ENCODE measurements at regions not wholly inside any gene's neighbourhood (a gene's known extent, or its start where the extent isn't known, plus 50 kb on each side); places are given as distances from the start of the nearest gene placed in this dataset.
A peak's percentile ranks its signal among the peaks of the same experiment; 100 is the strongest.

DNA sequence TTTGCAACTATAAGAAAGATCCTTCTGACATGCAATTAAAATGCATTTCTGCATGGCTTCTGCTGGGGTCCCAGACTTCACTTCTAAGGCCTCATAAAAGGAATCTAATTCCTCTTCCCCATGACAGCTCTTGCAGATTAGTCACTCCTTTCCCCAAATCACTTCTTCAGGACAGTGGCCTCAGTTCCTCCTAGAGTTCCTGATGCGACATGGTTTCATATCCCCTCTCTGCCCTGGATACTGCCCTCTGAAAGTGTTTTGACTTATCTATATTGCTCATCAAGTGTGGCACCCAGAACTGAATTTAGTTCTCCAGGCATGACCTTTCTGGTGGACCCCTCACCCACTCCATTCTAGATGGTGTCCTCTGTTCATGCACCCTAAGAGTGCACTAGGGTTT is 238.1 kb downstream of the FOXO1 start:
- H3K4me3 ChIP-seq (replicated peaks in 1 of 2; ENCODE audit: low read depth in 2 of 2, low read length in 2 of 2), result no peak overlapping the region
- TF ChIP-seq, protein P1, sequence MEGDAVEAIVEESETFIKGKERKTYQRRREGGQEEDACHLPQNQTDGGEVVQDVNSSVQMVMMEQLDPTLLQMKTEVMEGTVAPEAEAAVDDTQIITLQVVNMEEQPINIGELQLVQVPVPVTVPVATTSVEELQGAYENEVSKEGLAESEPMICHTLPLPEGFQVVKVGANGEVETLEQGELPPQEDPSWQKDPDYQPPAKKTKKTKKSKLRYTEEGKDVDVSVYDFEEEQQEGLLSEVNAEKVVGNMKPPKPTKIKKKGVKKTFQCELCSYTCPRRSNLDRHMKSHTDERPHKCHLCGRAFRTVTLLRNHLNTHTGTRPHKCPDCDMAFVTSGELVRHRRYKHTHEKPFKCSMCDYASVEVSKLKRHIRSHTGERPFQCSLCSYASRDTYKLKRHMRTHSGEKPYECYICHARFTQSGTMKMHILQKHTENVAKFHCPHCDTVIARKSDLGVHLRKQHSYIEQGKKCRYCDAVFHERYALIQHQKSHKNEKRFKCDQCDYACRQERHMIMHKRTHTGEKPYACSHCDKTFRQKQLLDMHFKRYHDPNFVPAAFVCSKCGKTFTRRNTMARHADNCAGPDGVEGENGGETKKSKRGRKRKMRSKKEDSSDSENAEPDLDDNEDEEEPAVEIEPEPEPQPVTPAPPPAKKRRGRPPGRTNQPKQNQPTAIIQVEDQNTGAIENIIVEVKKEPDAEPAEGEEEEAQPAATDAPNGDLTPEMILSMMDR (IDR thresholded peaks at IDR 0.05; ENCODE audit: low read depth, low read length), result no peak
- no peak for DNase-seq (ENCODE audit: low read depth in 2 of 2)

DNA sequence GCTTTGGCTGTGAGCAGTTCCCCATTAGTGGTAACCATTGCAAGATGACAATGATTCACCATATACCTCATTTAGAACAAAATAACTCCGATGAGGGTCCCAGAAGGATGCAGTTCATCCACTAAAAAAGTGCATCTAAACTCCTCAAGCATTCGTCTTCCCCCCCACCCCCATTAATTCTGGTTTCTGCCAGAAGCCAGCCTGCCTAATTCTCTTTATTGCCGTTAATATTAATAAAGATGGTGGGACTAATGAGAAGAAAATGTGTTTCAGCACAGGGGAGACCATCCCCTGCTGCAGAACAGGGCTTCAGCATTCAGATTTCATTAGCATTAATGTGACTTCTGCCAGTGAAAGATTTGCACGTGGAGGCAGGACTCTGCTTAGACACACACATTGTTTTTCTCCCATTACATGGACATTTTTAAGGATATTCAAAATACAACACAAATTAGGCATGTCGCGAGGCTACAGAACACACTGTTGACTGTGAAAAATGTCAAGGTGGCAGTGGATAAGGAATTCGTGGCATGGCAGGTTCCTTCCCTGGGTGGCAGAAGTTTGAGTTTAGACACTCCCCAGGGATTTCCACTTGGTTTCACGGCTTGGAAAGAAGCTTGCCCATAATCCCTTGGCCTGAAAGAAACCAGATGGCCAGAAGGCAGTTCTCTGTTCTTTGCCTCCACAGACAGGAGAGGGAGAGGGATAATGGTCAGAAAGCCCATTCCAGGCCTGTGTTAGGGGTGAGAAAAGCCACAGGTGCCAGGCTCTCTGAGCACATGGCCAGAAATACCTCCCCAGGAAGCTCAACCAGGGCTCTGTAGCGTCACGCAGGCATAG is 236.5 kb downstream of the FOXO1 start:
- DNase-seq (ENCODE audit: low read depth in 2 of 2), result no peak
- no peak overlapping the region for H3K4me3 ChIP-seq (replicated peaks in 1 of 2; ENCODE audit: low read depth in 2 of 2, low read length in 2 of 2)
- TF ChIP-seq, protein P1 (IDR thresholded peaks at IDR 0.05; ENCODE audit: low read depth, low read length), result no peak

DNA sequence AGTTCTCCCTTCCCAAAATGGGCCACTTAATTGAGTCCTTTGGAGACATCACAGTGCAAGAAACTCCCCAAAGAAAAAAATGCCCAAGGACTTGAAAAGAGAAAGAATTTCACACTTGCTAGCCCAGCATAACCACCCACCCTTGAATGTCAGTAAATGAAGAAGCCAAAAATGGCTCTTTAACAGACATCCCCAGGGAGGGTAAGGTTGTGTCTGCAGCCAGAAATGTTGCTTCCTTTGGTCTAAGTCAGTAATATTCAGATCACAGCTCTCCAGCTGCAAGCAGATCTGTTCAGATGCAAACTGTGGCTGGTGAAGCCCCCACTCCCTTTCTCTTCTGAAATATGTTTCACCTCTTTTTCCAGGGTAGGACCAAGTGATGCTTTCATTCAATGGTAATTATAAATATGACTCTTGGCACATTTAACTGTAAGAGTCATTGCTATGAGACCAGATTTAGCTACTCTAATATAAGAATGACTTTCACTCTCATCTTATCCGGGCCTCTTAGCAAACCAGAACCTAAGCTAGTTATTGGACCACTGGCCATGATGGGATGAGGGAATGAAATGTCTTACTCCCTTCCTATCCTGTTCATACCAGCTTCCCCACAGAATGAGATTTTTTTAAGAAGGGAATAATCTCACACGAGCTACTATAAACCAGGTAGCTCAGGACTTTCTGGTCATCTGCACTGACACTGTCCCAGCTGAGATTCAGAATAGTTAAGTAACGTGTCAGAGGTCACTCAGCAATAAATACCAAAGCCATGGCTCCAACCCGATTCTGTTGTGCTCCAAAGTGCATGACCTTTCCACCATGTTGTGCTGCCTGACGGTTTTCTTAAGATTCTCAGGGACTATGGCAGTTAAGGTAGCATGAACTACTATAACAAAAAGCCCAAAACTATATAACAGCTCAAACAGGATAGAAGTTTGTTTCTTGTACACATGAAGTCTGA is 234.1 kb downstream of the FOXO1 start:
- DNase-seq (ENCODE audit: low read depth in 2 of 2), result no peak
- H3K4me3 ChIP-seq (replicated peaks in 1 of 2; ENCODE audit: low read depth in 2 of 2, low read length in 2 of 2), result no peak overlapping the region
- TF ChIP-seq, protein P1 (IDR thresholded peaks at IDR 0.05; ENCODE audit: low read depth, low read length), result no peak

DNA sequence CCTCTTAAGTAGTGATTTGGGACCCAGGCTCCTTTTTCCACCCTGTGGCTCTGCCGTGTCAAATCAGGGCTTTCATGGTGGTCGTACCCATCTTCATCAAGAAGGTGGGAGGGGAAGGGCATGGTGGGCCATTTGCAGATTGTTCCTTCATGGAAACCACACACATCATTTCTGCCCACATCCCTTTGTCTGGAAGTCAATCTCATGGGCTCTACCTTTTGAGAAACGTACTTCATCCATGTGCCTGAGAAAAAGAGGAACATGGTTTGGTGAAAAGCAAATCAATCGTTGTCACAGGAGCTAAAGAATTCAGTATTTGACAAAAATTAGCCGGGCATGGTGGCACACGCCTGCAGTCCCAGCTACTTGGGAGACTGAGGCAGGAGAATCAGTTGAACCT is 233.4 kb downstream of the FOXO1 start:
- TF ChIP-seq, protein P1 (IDR thresholded peaks at IDR 0.05; ENCODE audit: low read depth, low read length), result no peak
- no peak overlapping the region for H3K4me3 ChIP-seq (replicated peaks in 1 of 2; ENCODE audit: low read depth in 2 of 2, low read length in 2 of 2)
- no peak for DNase-seq (ENCODE audit: low read depth in 2 of 2)

DNA sequence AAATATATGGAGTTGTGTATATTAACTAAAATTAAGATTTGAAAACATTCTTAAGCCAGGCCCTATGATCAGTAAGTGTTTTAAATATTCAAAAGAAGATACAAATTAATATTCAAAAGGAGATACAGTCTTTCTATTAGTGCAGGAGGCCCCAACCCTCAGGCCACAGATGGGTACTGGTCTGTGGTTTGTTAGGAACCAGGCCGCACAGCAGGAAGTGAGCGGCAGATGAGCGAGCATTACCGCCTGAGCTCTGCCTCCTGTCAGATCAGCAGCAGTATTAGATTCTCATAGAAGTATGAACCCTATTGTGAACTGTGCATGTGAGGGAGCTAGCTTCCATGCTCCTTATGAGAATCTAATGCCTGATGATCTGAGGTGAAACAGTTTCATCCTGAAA is 232.9 kb downstream of the FOXO1 start:
- TF ChIP-seq, protein P1 (IDR thresholded peaks at IDR 0.05; ENCODE audit: low read depth, low read length), result no peak
- no peak overlapping the region for H3K4me3 ChIP-seq (replicated peaks in 1 of 2; ENCODE audit: low read depth in 2 of 2, low read length in 2 of 2)
- DNase-seq (ENCODE audit: low read depth in 2 of 2), result peak in 1 of 2 donors; percentile 19

DNA sequence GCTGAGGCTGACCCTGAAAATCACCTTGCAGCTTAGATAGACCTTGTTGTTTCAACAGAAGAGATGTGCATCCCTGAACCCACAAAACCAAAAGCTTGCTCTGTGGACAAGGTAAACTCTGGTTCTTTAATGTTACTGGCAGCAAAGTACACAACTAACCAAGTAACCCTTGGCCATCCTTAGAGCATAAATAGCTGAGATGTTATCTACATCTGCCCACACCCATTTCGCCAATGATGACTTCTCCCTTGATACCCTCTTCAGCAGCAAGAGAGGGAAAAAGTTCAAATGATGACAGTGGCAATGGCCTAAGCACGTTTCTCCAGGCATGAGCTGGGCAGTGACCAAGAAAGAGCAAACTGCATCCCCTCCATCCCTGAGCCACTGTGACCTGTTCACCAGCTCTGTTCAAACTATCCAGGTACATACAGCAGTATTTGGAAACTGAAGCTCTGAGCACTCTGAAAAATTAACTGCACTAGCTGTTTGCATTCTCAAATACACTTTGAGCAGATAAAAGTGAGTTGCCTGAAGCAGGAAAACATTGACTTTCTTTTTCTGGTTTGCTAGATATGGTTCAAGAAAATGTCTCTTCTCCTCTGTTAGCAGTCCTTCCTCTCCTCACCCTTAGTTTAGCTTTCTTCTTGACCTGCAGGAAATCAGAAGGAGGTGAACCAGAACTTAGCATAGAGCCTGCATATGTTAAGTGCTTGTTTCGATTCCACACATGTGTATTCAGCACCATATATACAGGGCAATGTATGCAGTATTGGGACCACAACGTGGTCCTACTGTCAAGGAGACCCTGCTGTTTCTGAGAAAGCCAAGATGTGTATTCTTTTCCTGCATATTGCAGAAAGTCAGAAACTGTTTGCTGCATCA is 231.7 kb downstream of the FOXO1 start:
- no peak for DNase-seq (ENCODE audit: low read depth in 2 of 2)
- TF ChIP-seq, protein P1 (IDR thresholded peaks at IDR 0.05; ENCODE audit: low read depth, low read length), result no peak
- H3K4me3 ChIP-seq (replicated peaks in 1 of 2; ENCODE audit: low read depth in 2 of 2, low read length in 2 of 2), result no peak overlapping the region

Measured in cardiac fibroblast (primary cell).